GM18867 (cell line): ENCODE measurements at regions not wholly inside any gene's neighbourhood (a gene's known extent, or its start where the extent isn't known, plus 50 kb on each side); places are given as distances from the start of the nearest gene placed in this dataset.
A peak's percentile ranks its signal among the peaks of the same experiment; 100 is the strongest.
"Not testable (repeated sequence)": the region's sequence is repeated elsewhere in the genome, so short reads cannot be mapped to it uniquely, and the experiment has no call there.

Source experiments
- ATAC-seq: cut with Tn5 transposase; IDR thresholded peaks from one replicate; pipeline ENCODE4 v1.9.1; 2021; ENCODE audit warnings: mild to moderate bottlenecking, moderate library complexity; ENCODE audit not compliant: unreplicated experiment

GRCh38 chr3:115204475-115204874 lies 57.4 kb upstream of the ZBTB20 start:
- no peak for ATAC-seq

GRCh38 chr3:115208066-115208750 lies 61.1 kb upstream of the ZBTB20 start:
- peak; percentile 60 for ATAC-seq

- ATAC-seq = no peak
These were observed 64.9 kb upstream of the ZBTB20 start for GRCh38 chr3:115211810-115212492.

- ATAC-seq = no peak
These were observed 65.5 kb upstream of the ZBTB20 start for GRCh38 chr3:115212615-115213014.

- not testable (repeated sequence) for ATAC-seq
These were observed 66.0 kb upstream of the ZBTB20 start for GRCh38 chr3:115213052-115213451.

- no peak for ATAC-seq
These were observed 70.2 kb upstream of the ZBTB20 start for GRCh38 chr3:115217292-115217677.

- peak; percentile 64 for ATAC-seq
These were observed 70.8 kb upstream of the ZBTB20 start for GRCh38 chr3:115217678-115218451.

- no peak for ATAC-seq
These were observed 71.8 kb upstream of the ZBTB20 start for GRCh38 chr3:115218859-115219258.

GRCh38 chr3:115224687-115225086 lies 77.6 kb upstream of the ZBTB20 start:
- no peak for ATAC-seq

- no peak for ATAC-seq
These were observed 79.9 kb upstream of the ZBTB20 start for GRCh38 chr3:115226844-115227445.

- no peak for ATAC-seq
These were observed 80.4 kb upstream of the ZBTB20 start for GRCh38 chr3:115227461-115227860.

GRCh38 chr3:115228266-115228665 lies 81.2 kb upstream of the ZBTB20 start:
- no peak for ATAC-seq

GRCh38 chr3:115232167-115232566 lies 85.1 kb upstream of the ZBTB20 start:
- no peak for ATAC-seq

- ATAC-seq = no peak
These were observed 85.9 kb upstream of the ZBTB20 start for GRCh38 chr3:115233021-115233420.

GRCh38 chr3:115236496-115236895 lies 89.4 kb upstream of the ZBTB20 start:
- ATAC-seq = no peak

- no peak for ATAC-seq
These were observed 92.6 kb upstream of the ZBTB20 start for GRCh38 chr3:115239717-115240116.

GRCh38 chr3:115244350-115244749 lies 97.3 kb upstream of the ZBTB20 start:
- no peak for ATAC-seq

GRCh38 chr3:115245438-115245837 lies 98.3 kb upstream of the ZBTB20 start:
- ATAC-seq = no peak

GRCh38 chr3:115245899-115246298 lies 98.8 kb upstream of the ZBTB20 start:
- ATAC-seq = no peak

GRCh38 chr3:115246461-115247020 lies 99.5 kb upstream of the ZBTB20 start:
- ATAC-seq = no peak

- no peak for ATAC-seq
These were observed 101.2 kb upstream of the ZBTB20 start for GRCh38 chr3:115248274-115248673.
